ENCODE measurements at regions not wholly inside any gene's neighbourhood (a gene's known extent, or its start where the extent isn't known, plus 50 kb on each side); places are given as distances from the start of the nearest gene placed in this dataset.

GRCh38 chr11:129733981-129734380 lies 81.7 kb upstream of the TMEM45B start:
- no peaks in the 10 kb centered on the region for H3K4me1 ChIP-seq (ENCODE audit: control insufficient read depth, insufficient read depth, low read length)
- no peak for FAIRE-seq
- H2AFZ ChIP-seq (ENCODE audit: control insufficient read depth, low read depth, low read length): no peak overlapping the region
- no peaks in the 10 kb centered on the region for H3K79me2 ChIP-seq (ENCODE audit: control insufficient read depth, insufficient read depth, low read length)
- H3K4me3 ChIP-seq: no peak overlapping the region
- ChIA-PET CTCF (no interaction called here), RAD21 (ENCODE audit: unreplicated experiment) (no interaction called here), SMC1A (ENCODE audit: uncharacterized antibody, unreplicated experiment) (no interaction called here), POLR2A (no interaction called here)
- H3K9me3 ChIP-seq (replicated peaks; ENCODE audit: control insufficient read depth, insufficient read depth, low read length): no peaks in the 10 kb centered on the region
- no peaks in the 10 kb centered on the region; a peak in 1 of 4 replicates for H3K27me3 ChIP-seq (replicated peaks in 1 of 2; ENCODE audit: control insufficient read depth in 2 of 2, insufficient read depth in 2 of 2, low read length in 1 of 2)
- no peak overlapping the region for H3K27ac ChIP-seq (ENCODE audit: control insufficient read depth, insufficient read depth)
- H3K4me2 ChIP-seq (ENCODE audit: control insufficient read depth, insufficient read depth): no peak overlapping the region
- DNase-seq (ENCODE audit: low read depth, low spot score): no peak
- TF ChIP-seq HSF1 (IDR thresholded peaks at IDR 0.05; ENCODE audit: low read depth, low read length): no peak
- TF ChIP-seq, protein P1, sequence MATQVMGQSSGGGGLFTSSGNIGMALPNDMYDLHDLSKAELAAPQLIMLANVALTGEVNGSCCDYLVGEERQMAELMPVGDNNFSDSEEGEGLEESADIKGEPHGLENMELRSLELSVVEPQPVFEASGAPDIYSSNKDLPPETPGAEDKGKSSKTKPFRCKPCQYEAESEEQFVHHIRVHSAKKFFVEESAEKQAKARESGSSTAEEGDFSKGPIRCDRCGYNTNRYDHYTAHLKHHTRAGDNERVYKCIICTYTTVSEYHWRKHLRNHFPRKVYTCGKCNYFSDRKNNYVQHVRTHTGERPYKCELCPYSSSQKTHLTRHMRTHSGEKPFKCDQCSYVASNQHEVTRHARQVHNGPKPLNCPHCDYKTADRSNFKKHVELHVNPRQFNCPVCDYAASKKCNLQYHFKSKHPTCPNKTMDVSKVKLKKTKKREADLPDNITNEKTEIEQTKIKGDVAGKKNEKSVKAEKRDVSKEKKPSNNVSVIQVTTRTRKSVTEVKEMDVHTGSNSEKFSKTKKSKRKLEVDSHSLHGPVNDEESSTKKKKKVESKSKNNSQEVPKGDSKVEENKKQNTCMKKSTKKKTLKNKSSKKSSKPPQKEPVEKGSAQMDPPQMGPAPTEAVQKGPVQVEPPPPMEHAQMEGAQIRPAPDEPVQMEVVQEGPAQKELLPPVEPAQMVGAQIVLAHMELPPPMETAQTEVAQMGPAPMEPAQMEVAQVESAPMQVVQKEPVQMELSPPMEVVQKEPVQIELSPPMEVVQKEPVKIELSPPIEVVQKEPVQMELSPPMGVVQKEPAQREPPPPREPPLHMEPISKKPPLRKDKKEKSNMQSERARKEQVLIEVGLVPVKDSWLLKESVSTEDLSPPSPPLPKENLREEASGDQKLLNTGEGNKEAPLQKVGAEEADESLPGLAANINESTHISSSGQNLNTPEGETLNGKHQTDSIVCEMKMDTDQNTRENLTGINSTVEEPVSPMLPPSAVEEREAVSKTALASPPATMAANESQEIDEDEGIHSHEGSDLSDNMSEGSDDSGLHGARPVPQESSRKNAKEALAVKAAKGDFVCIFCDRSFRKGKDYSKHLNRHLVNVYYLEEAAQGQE (IDR thresholded peaks at IDR 0.05; ENCODE audit: low read depth, low read length): no peak
- TF ChIP-seq, protein P2, sequence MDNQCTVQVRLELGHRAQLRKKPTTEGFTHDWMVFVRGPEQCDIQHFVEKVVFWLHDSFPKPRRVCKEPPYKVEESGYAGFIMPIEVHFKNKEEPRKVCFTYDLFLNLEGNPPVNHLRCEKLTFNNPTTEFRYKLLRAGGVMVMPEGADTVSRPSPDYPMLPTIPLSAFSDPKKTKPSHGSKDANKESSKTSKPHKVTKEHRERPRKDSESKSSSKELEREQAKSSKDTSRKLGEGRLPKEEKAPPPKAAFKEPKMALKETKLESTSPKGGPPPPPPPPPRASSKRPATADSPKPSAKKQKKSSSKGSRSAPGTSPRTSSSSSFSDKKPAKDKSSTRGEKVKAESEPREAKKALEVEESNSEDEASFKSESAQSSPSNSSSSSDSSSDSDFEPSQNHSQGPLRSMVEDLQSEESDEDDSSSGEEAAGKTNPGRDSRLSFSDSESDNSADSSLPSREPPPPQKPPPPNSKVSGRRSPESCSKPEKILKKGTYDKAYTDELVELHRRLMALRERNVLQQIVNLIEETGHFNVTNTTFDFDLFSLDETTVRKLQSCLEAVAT (IDR thresholded peaks at IDR 0.05): no peak
- no peak for TF ChIP-seq FOXK2 (IDR thresholded peaks at IDR 0.05)
- TF ChIP-seq ZNF217 (IDR thresholded peaks at IDR 0.05): no peak
- no peak for TF ChIP-seq SUPT20H (IDR thresholded peaks at IDR 0.05; ENCODE audit: borderline replicate concordance, control insufficient read depth, low read depth, low read length)
- no peak for TF ChIP-seq SP1 (IDR thresholded peaks at IDR 0.05; ENCODE audit: low read depth, low read length)
- no peak for TF ChIP-seq EED (IDR thresholded peaks at IDR 0.05; ENCODE audit: low read depth)
- TF ChIP-seq EP300 (IDR thresholded peaks at IDR 0.05; ENCODE audit: borderline replicate concordance in 1 of 2, control insufficient read depth in 1 of 2, low read depth in 2 of 2, low read length in 2 of 2): no peak
- TF ChIP-seq WRNIP1 (IDR thresholded peaks at IDR 0.05; ENCODE audit: borderline replicate concordance, low read depth, low read length): no peak
- BruUV-seq (replicated peaks): no TSS peak
- H4K20me1 ChIP-seq (ENCODE audit: control insufficient read depth, insufficient read depth): no peaks in the 10 kb centered on the region
- intact Hi-C loops (cut with micrococcal nuclease; ENCODE audit: unreplicated experiment): no loop called here
- WGBS (ENCODE audit: insufficient coverage, insufficient replicate concordance, low lambda C conversion rate, missing lambda C conversion rate): 26% methylated on average over 7 of the region's 7 CpGs
- no peaks in the 10 kb centered on the region for H3K36me3 ChIP-seq (ENCODE audit: control insufficient read depth in 2 of 2, insufficient read depth in 2 of 2, low read length in 1 of 2)
- no peak for ATAC-seq
- in situ Hi-C loops (cut with MboI): no loop called here
- no peak overlapping the region for H3K9ac ChIP-seq (ENCODE audit: control insufficient read depth, insufficient read depth, low read length)
